H9 (cell line): ENCODE measurements at regions not wholly inside any gene's neighbourhood (a gene's known extent, or its start where the extent isn't known, plus 50 kb on each side); places are given as distances from the start of the nearest gene placed in this dataset.

Source experiments
- DNase-seq: peaks from one replicate; pipeline ENCODE4 v3.0.0-alpha.2; 2017
- H2AFZ ChIP-seq: one replicate; pipeline ENCODE4 v1.6.1; 2013; ENCODE audit warnings: mild to moderate bottlenecking, low read length, control low read depth, moderate library complexity
- H2AK5ac ChIP-seq: 2 replicates; pipeline ENCODE4 v1.6.1; 2013; ENCODE audit warnings: low read length, control low read depth, mixed read lengths; ENCODE audit not compliant: insufficient read length
- H2BK120ac ChIP-seq: one replicate; pipeline ENCODE4 v1.6.1; 2013; ENCODE audit warnings: low read depth, mild to moderate bottlenecking, low read length, control low read depth, inconsistent platforms; ENCODE audit not compliant: poor library complexity, severe bottlenecking
- H2BK12ac ChIP-seq: 2 replicates; pipeline ENCODE4 v1.6.1; 2013; ENCODE audit warnings: low read length, control low read depth, mixed read lengths, low read depth; ENCODE audit not compliant: insufficient read length
- H2BK15ac ChIP-seq: 2 replicates; pipeline ENCODE4 v1.6.1; 2013; ENCODE audit warnings: low read depth, low read length, control low read depth
- H2BK20ac ChIP-seq: one replicate; pipeline ENCODE4 v1.6.1; 2013; ENCODE audit warnings: low read depth, mild to moderate bottlenecking, low read length, control low read depth, inconsistent platforms; ENCODE audit not compliant: poor library complexity, severe bottlenecking
- H2BK5ac ChIP-seq: 2 replicates; pipeline ENCODE4 v1.6.1; 2013; ENCODE audit warnings: low read length, control low read depth, mixed read lengths; ENCODE audit not compliant: insufficient read length
- H3K14ac ChIP-seq: 2 replicates; pipeline ENCODE4 v1.6.1; 2013; ENCODE audit warnings: low read length, control low read depth; ENCODE audit not compliant: insufficient read depth
- H3K18ac ChIP-seq: 2 replicates; pipeline ENCODE4 v1.6.1; 2013; ENCODE audit warnings: low read depth, mild to moderate bottlenecking, mixed read lengths, low read length, control low read depth; ENCODE audit not compliant: insufficient read length
- H3K23ac ChIP-seq: 2 replicates; pipeline ENCODE4 v1.6.1; 2013; ENCODE audit warnings: low read length, control low read depth, mixed read lengths, low read depth; ENCODE audit not compliant: insufficient read length
- H3K23me2 ChIP-seq: 2 replicates; pipeline ENCODE4 v1.6.1; 2013; ENCODE audit warnings: low read depth, mild to moderate bottlenecking, mixed read lengths, low read length, control low read depth; ENCODE audit not compliant: insufficient read length, poor library complexity, severe bottlenecking
- H3K27ac ChIP-seq: 2 replicates; pipeline ENCODE4 v1.5.1; 2013; ENCODE audit warnings: low read length, control low read depth, mixed read lengths, low read depth; ENCODE audit not compliant: insufficient read length
- H3K27me3 ChIP-seq: 2 replicates; pipeline ENCODE4 v1.6.1; 2013; ENCODE audit warnings: low read length, control low read depth, inconsistent platforms; ENCODE audit not compliant: insufficient read depth
- H3K4ac ChIP-seq: 2 replicates; pipeline ENCODE4 v1.6.1; 2013; ENCODE audit warnings: low read depth, mild to moderate bottlenecking, control low read depth, inconsistent platforms, low read length, moderate library complexity
- H3K4me1 ChIP-seq: 2 replicates; pipeline ENCODE4 v1.6.1; 2013; ENCODE audit warnings: low read length, control low read depth, inconsistent platforms; ENCODE audit not compliant: insufficient read depth
- H3K4me2 ChIP-seq: 2 replicates; pipeline ENCODE4 v1.6.1; 2013; ENCODE audit warnings: low read length, control low read depth, mixed read lengths; ENCODE audit not compliant: insufficient read length, insufficient read depth
- H3K56ac ChIP-seq: 2 replicates; pipeline ENCODE4 v1.6.1; 2013; ENCODE audit warnings: low read depth, mild to moderate bottlenecking, mixed read lengths, low read length, control low read depth; ENCODE audit not compliant: insufficient read length
- H3K79me1 ChIP-seq: 2 replicates; pipeline ENCODE4 v1.6.1; 2013; ENCODE audit warnings: low read depth, mild to moderate bottlenecking, moderate library complexity, low read length, control low read depth, inconsistent platforms; ENCODE audit not compliant: insufficient read depth, poor library complexity, severe bottlenecking
- H3K79me2 ChIP-seq: 2 replicates; pipeline ENCODE4 v1.6.1; 2013; ENCODE audit warnings: low read length, control low read depth, inconsistent platforms; ENCODE audit not compliant: insufficient read depth
- H3K9ac ChIP-seq: 2 replicates; pipeline ENCODE4 v1.6.1; 2013; ENCODE audit warnings: low read length, control low read depth, mixed read lengths; ENCODE audit not compliant: insufficient read length; ENCODE audit errors: extremely low read depth
- H3K9me3 ChIP-seq: one replicate; pipeline ENCODE4 v1.6.1; 2013; ENCODE audit warnings: low read depth, low read length, inconsistent platforms; ENCODE audit not compliant: control insufficient read depth
- H3T11ph ChIP-seq: one replicate; pipeline ENCODE4 v1.6.1; 2013; ENCODE audit warnings: mild to moderate bottlenecking, low read length, control low read depth, inconsistent platforms
- H4K20me1 ChIP-seq: one replicate; pipeline ENCODE4 v1.6.1; 2013; ENCODE audit not compliant: control insufficient read depth, insufficient read length, insufficient read depth
- H4K5ac ChIP-seq: 2 replicates; pipeline ENCODE4 v1.6.1; 2013; ENCODE audit warnings: low read depth, mild to moderate bottlenecking, mixed read lengths, low read length, control low read depth; ENCODE audit not compliant: insufficient read length
- H4K8ac ChIP-seq: replicated peaks from 2 replicates; pipeline ENCODE4 v1.6.1; 2013; ENCODE audit warnings: low read length, control low read depth, mixed read lengths, low read depth; ENCODE audit not compliant: insufficient read length
- H4K91ac ChIP-seq: 2 replicates; pipeline ENCODE4 v1.6.1; 2013; ENCODE audit warnings: low read depth, mild to moderate bottlenecking, moderate library complexity, mixed read lengths, low read length, control low read depth; ENCODE audit not compliant: insufficient read length
- H3K27ac Mint-ChIP-seq, 3 experiments: 2 replicates in 2 of 3; 3 replicates in 1 of 3; pipeline ENCODE4 v1.8.0; 2020 to 2021; ENCODE audit warnings: mixed read lengths in 3 of 3, mild to moderate bottlenecking in 1 of 3, moderate library complexity in 1 of 3
- H3K27me3 Mint-ChIP-seq: 2 replicates; pipeline ENCODE4 v1.8.0; 2021; ENCODE audit warnings: low read depth, mild to moderate bottlenecking, moderate library complexity, mixed read lengths
- H3K36me3 Mint-ChIP-seq, 3 experiments: 2 replicates in 2 of 3; 3 replicates in 1 of 3; pipeline ENCODE4 v1.8.0; 2020 to 2021; ENCODE audit warnings: low read depth in 3 of 3, mixed read lengths in 3 of 3; ENCODE audit not compliant: insufficient read depth in 1 of 3
- H3K4me1 Mint-ChIP-seq, 2 experiments: 2 replicates each; pipeline ENCODE4 v1.8.0; 2020; ENCODE audit warnings: mixed read lengths in 2 of 2
- H3K4me3 Mint-ChIP-seq, 2 experiments: 2 replicates in 1 of 2; 3 replicates in 1 of 2; pipeline ENCODE4 v1.8.0; 2020 to 2021; ENCODE audit warnings: mild to moderate bottlenecking in 2 of 2, mixed read lengths in 2 of 2, moderate library complexity in 1 of 2
- H3K9me3 Mint-ChIP-seq, 2 experiments: 2 replicates in 1 of 2; 3 replicates in 1 of 2; pipeline ENCODE4 v1.8.0; 2020; ENCODE audit warnings: mild to moderate bottlenecking in 2 of 2, mixed read lengths in 2 of 2, moderate library complexity in 1 of 2
- CTCF ChIP-seq: fragments of 200-600 bp; sonication (generic); conservative IDR thresholded peaks from 3 replicates; pipeline ENCODE4 v1.8.0; 2021; ENCODE audit warnings: antibody characterized with exemption, mild to moderate bottlenecking
- WGBS: extraction: QIAGEN DNeasy Blood & Tissue Kit; methylation state at CpG from one replicate; pipeline ENCODE4 v1.1.7; 2013; ENCODE audit warnings: missing lambda C conversion rate, low lambda C conversion rate, mixed read lengths; ENCODE audit not compliant: insufficient read length; ENCODE audit errors: extremely low coverage; 5-methylcytosine and 5-hydroxymethylcytosine counted together

- Histone ChIP-seq H3K27ac (no peak overlapping the region), H2AFZ (no peak overlapping the region), H2BK20ac (no peak overlapping the region), H3K4ac (no peak overlapping the region), H4K20me1 (no peaks in the 10 kb centered on the region), H3K14ac (no peak overlapping the region), H2BK120ac (no peak overlapping the region), H4K91ac (no peak overlapping the region), H3K27me3 (no peaks in the 10 kb centered on the region), H3K9me3 (no peaks in the 10 kb centered on the region), H2BK12ac (no peak overlapping the region), H2BK5ac (no peak overlapping the region), H3T11ph (no peak overlapping the region), H3K56ac (no peak overlapping the region), H2BK15ac (no peak overlapping the region), H3K23ac (no peak overlapping the region), H3K79me2 (no peaks in the 10 kb centered on the region), H2AK5ac (no peak overlapping the region), H3K23me2 (no peaks in the 10 kb centered on the region), H3K79me1 (no peaks in the 10 kb centered on the region), H4K5ac (no peak overlapping the region), H3K4me2 (no peak overlapping the region), H3K18ac (no peak overlapping the region), H3K9ac (no peak overlapping the region), H4K8ac (no peak overlapping the region), H3K4me1 (peaks cover 7% of the 10 kb centered on the region; the same call in 1 of the 2 replicates)
- H3K27ac Mint-ChIP-seq = no peak overlapping the region
- peaks cover 21 to 28% of the 10 kb centered on the region in 2 experiments for H3K4me1 Mint-ChIP-seq
- no peak for TF ChIP-seq CTCF
- no peak overlapping the region for H3K4me3 Mint-ChIP-seq
- no peaks in the 10 kb centered on the region; a peak in 3 of 5 replicates for H3K9me3 Mint-ChIP-seq
- no peak for DNase-seq
- no CpG with 5 or more reads among the region's 11 CpGs for WGBS
- no peaks in the 10 kb centered on the region for H3K36me3 Mint-ChIP-seq
- H3K27me3 Mint-ChIP-seq = peaks cover 29% of the 10 kb centered on the region
Observed at GRCh38 chr5:174625591-174626350, 98.6 kb upstream of the MSX2 start.
